MG63 (cell line): ENCODE measurements at regions not wholly inside any gene's neighbourhood (a gene's known extent, or its start where the extent isn't known, plus 50 kb on each side); places are given as distances from the start of the nearest gene placed in this dataset.
"Not testable (repeated sequence)": the region's sequence is repeated elsewhere in the genome, so short reads cannot be mapped to it uniquely, and the experiment has no call there.

Experiments used
- DNase-seq: peaks from one replicate; pipeline ENCODE4 v3.0.0-alpha.2; 2020
- H3K27me3 ChIP-seq: fragments of 250-450 bp; sonication (Bioruptor Pico); 2 replicates; pipeline ENCODE4 v1.5.1; 2020; ENCODE audit warnings: mild to moderate bottlenecking, moderate library complexity
- H3K36me3 ChIP-seq: fragments of 250-450 bp; sonication (Bioruptor Pico); 2 replicates; pipeline ENCODE4 v1.5.1; 2020; ENCODE audit warnings: mild to moderate bottlenecking, moderate library complexity
- H3K4me3 ChIP-seq: fragments of 250-450 bp; sonication (Bioruptor Pico); 2 replicates; pipeline ENCODE4 v1.5.1; 2020; ENCODE audit warnings: mild to moderate bottlenecking, moderate library complexity
- H3K9me3 ChIP-seq: fragments of 250-450 bp; sonication (Bioruptor Pico); 2 replicates; pipeline ENCODE4 v1.5.1; 2020; ENCODE audit warnings: mild to moderate bottlenecking, moderate library complexity

- Histone ChIP-seq H3K4me3 (no peak overlapping the region), H3K27me3 (no peaks in the 10 kb centered on the region), H3K36me3 (no peaks in the 10 kb centered on the region), H3K9me3 (no peaks in the 10 kb centered on the region)
- DNase-seq: no peak
These were observed 55.0 kb downstream of the OXSM start for GRCh38 chr3:25844891-25845290.

GRCh38 chr3:25846282-25846681, 56.4 kb downstream of the OXSM start:
- no peak overlapping the region for H3K4me3 ChIP-seq
- DNase-seq: no peak
- no peaks in the 10 kb centered on the region for H3K9me3 ChIP-seq
- no peaks in the 10 kb centered on the region for H3K27me3 ChIP-seq
- H3K36me3 ChIP-seq: no peaks in the 10 kb centered on the region

DNA sequence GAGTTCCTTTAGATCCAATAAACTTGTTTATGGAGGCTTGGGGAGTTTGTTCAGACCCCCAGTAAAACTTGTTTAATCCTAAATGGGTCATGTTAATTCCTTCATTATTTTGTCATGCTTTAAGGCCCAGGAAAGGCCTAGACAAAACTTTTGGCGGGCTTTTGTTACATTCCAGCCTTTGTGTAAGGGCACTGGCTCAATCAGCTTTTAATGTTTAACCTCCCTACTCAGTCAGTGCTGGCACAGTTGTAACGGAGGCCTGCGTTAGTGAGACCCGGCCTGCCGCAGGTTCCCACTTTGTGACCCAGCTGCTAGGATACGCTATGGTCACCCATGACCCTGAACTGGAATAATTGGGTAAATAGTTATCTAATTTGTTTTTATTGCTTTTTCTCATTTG, 59.2 kb downstream of the OXSM start:
- H3K36me3 ChIP-seq: no peaks in the 10 kb centered on the region
- H3K4me3 ChIP-seq: no peak overlapping the region
- DNase-seq: no peak
- no peaks in the 10 kb centered on the region for H3K9me3 ChIP-seq
- H3K27me3 ChIP-seq: no peaks in the 10 kb centered on the region

GRCh38 chr3:25849641-25850385, 59.9 kb downstream of the OXSM start:
- no peak for DNase-seq
- Histone ChIP-seq H3K4me3 (no peak overlapping the region), H3K27me3 (no peaks in the 10 kb centered on the region), H3K36me3 (no peaks in the 10 kb centered on the region), H3K9me3 (no peaks in the 10 kb centered on the region)

DNA sequence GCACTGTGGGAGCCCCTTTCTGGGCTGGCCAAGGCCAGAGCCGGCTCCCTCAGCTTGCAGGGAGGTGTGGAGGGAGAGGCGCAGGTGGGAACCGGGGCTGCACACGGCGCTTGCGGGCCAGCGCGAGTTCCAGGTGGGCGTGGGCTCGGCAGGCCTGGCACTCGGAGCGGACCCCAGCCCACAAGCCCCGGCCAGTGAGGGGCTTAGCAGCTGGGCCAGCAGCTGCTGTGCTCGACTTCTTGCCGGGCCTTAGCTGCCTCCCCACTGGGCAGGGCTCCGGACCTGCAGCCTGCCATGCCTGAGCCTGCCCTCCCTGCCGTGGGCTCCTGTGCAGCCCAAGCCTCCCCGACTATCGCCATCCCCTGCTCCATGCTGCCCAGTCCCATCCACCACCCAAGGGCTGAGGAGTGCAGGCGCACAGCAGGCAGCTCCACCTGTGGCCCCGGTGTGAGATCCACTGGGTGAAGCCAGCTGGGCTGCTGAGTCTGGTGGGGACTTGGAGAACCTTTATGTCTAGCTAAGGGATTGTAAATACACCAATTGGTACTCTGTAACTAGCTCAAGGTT, 61.9 kb downstream of the OXSM start:
- H3K36me3 ChIP-seq, H3K27me3 ChIP-seq, H3K4me3 ChIP-seq, H3K9me3 ChIP-seq, DNase-seq: not testable (repeated sequence)

- H3K9me3 ChIP-seq: no peaks in the 10 kb centered on the region
- H3K36me3 ChIP-seq: no peaks in the 10 kb centered on the region
- DNase-seq: no peak
- H3K27me3 ChIP-seq: no peaks in the 10 kb centered on the region
- no peak overlapping the region for H3K4me3 ChIP-seq
These were observed 64.3 kb downstream of the OXSM start for GRCh38 chr3:25854214-25854613.

DNA sequence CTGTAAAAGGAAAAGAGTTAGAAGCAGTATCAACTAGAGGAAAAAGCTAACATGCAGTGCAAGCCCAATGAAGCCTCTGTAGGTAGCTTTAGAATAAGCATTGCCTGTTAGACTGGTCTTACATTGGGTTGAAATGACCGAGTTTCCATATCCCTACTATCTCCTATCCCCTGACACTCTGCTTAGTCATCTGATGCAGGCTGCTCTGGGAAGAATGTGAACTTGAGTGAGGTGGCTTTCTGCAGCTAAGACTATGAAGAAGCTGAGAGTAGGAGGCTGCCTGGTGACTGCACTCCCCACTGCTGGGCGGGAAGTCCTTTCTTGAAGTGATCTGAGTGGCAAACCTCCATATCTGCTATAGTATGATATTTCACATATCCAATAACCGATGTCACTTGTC, 64.7 kb downstream of the OXSM start:
- Histone ChIP-seq H3K36me3 (no peaks in the 10 kb centered on the region), H3K9me3 (no peaks in the 10 kb centered on the region), H3K27me3 (no peaks in the 10 kb centered on the region), H3K4me3 (no peak overlapping the region)
- peak; percentile 17 for DNase-seq

DNA sequence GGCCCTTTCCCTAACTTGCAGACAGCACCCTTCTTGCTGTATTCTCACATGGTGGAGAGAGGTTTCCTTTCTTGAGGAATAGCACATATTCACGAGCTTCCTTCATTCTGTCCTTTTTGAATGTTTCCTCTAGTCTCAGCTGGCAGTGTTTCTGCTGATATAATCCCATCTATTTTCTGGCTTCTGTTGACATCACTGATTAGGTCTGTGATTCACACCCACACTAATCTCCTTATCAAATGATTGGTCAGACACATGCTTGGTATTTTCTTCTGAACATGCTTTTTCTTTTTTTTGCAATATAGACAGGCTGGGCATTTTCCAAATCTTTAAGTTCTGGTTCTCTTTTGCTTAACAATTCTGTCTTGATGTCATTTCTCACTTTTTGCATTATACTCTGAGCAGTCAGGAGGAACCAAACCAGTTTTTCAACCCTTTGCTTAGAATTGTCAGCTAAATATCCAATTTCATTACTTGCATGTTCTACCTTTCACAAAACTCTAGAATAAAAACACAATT, 65.4 kb downstream of the OXSM start:
- no peaks in the 10 kb centered on the region for H3K36me3 ChIP-seq
- no peak for DNase-seq
- H3K4me3 ChIP-seq: no peak overlapping the region
- no peaks in the 10 kb centered on the region for H3K27me3 ChIP-seq
- H3K9me3 ChIP-seq: no peaks in the 10 kb centered on the region

GRCh38 chr3:25856902-25857518, 67.1 kb downstream of the OXSM start:
- H3K27me3 ChIP-seq: no peaks in the 10 kb centered on the region
- no peaks in the 10 kb centered on the region for H3K36me3 ChIP-seq
- H3K9me3 ChIP-seq: no peaks in the 10 kb centered on the region
- DNase-seq: peak; percentile 0
- H3K4me3 ChIP-seq: no peak overlapping the region

DNA sequence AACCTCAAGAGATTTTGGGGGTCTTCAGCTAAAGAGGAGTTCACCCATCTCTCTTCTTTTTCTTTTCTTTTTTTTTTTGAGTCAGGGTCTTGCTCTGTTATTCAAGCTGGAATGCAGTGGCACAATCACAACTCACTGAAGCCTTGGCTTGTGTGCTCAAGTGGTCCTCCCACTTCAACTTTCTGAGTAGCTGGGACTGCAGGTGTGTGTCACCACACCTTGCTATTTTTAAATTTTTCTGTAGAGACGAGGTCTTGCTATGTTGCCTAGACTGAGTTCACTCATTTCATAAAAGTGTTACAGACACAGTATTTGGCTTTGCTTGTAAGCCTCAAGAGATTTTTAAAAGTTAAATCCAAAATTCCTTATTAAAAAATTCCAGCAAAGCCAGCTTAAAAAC, 71.7 kb downstream of the OXSM start:
- H3K4me3 ChIP-seq: no peak overlapping the region
- H3K9me3 ChIP-seq: no peaks in the 10 kb centered on the region
- no peaks in the 10 kb centered on the region for H3K27me3 ChIP-seq
- no peak for DNase-seq
- H3K36me3 ChIP-seq: no peaks in the 10 kb centered on the region

DNA sequence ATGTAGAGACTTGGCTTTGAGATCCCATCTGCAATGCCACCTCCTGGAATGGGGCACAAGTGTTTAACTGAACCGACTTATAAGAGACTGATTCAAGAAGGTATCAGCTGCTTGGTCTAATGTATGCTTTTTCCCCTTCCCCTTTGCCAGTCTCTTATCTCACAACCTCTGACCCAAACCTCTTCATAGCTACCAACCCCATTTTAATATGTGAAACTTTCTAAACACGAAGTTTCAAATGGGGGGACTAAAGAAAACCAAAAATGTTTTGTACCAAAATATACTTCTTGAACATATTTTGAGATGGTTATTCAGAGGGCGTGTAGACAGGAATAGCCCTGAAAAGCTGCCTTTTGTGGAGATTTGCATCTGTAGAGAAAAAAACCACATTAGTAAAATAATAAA, 73.1 kb downstream of the OXSM start:
- no peak for DNase-seq
- Histone ChIP-seq H3K9me3 (no peaks in the 10 kb centered on the region), H3K4me3 (no peak overlapping the region), H3K36me3 (no peaks in the 10 kb centered on the region), H3K27me3 (no peaks in the 10 kb centered on the region)

GRCh38 chr3:25863416-25863959, 73.6 kb downstream of the OXSM start:
- no peak overlapping the region for H3K4me3 ChIP-seq
- DNase-seq: no peak
- no peaks in the 10 kb centered on the region for H3K9me3 ChIP-seq
- no peaks in the 10 kb centered on the region for H3K36me3 ChIP-seq
- H3K27me3 ChIP-seq: no peaks in the 10 kb centered on the region

GRCh38 chr3:25870452-25870851, 80.6 kb downstream of the OXSM start:
- H3K4me3 ChIP-seq: no peak overlapping the region
- no peaks in the 10 kb centered on the region for H3K9me3 ChIP-seq
- no peak for DNase-seq
- H3K27me3 ChIP-seq: no peaks in the 10 kb centered on the region
- no peaks in the 10 kb centered on the region for H3K36me3 ChIP-seq

GRCh38 chr3:25872200-25872877, 82.4 kb downstream of the OXSM start:
- Histone ChIP-seq H3K9me3 (no peaks in the 10 kb centered on the region), H3K36me3 (no peaks in the 10 kb centered on the region), H3K4me3 (no peak overlapping the region), H3K27me3 (no peaks in the 10 kb centered on the region)
- no peak for DNase-seq

- no peak overlapping the region for H3K4me3 ChIP-seq
- no peak for DNase-seq
- no peaks in the 10 kb centered on the region for H3K9me3 ChIP-seq
These were observed 93.6 kb downstream of the OXSM start for GRCh38 chr3:25883492-25883891.

DNA sequence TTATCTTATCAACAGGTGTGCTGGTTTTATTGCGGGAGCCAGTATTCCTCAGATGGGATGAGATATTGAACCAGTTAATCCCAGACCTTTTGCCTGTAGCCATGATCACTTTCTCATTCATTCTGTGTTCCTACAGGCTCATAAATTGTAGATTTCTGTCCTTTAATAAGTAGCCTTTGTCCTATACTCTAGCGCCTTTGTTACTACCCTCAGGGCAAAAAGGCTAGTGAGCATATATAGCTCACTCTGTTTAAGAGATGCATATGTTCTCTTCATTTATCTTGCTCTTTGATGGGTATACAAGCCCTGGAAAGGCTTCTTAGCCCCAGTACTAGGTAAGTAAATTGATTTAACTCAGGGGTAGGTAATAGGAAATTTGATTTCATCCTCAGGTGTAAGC, 95.1 kb downstream of the OXSM start:
- H3K36me3 ChIP-seq: no peaks in the 10 kb centered on the region
- no peak for DNase-seq
- no peaks in the 10 kb centered on the region for H3K9me3 ChIP-seq
- no peak overlapping the region for H3K4me3 ChIP-seq
- no peaks in the 10 kb centered on the region for H3K27me3 ChIP-seq

More at GRCh38 chr3:25883492-25883891, 93.6 kb downstream of the OXSM start:
- no peaks in the 10 kb centered on the region for H3K27me3 ChIP-seq
- no peaks in the 10 kb centered on the region for H3K36me3 ChIP-seq

DNA sequence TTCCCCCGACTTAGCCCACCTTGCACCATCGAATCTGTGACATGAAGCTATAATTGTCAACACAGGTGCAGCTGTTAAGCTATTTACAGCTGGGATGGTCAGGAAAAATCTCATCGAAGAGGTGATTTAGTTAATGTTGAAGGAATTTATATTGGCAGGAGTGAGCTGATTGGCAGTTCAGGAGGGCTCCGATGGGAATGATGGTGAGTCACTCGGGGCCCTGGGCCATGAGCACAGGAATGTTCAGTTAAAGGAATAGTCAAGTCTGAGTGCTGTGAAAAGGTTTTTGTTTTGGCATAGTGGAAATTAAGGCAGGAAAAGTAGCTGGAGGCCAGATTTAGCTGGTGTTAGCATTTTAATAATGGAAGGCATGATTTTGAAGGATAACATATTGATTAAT, 95.7 kb downstream of the OXSM start:
- peak; percentile 53 for DNase-seq
- no peak overlapping the region for H3K4me3 ChIP-seq
- no peaks in the 10 kb centered on the region for H3K27me3 ChIP-seq
- no peaks in the 10 kb centered on the region for H3K36me3 ChIP-seq
- H3K9me3 ChIP-seq: no peaks in the 10 kb centered on the region
